ENCODE measurements at regions not wholly inside any gene's neighbourhood (a gene's known extent, or its start where the extent isn't known, plus 50 kb on each side); places are given as distances from the start of the nearest gene placed in this dataset.
"Not testable (repeated sequence)": the region's sequence is repeated elsewhere in the genome, so short reads cannot be mapped to it uniquely, and the experiment has no call there.

- no peak for DNase-seq (ENCODE audit: low read depth in 4 of 4, low spot score in 1 of 4)
Measured at GRCh38 chr11:47928426-47928825, 51.9 kb upstream of the PTPRJ start.

GRCh38 chr11:47924184-47924691 lies 56.1 kb upstream of the PTPRJ start:
- DNase-seq (ENCODE audit: low read depth in 4 of 4, low spot score in 1 of 4): no peak

- DNase-seq (ENCODE audit: low read depth in 4 of 4, low spot score in 1 of 4): no peak
Measured at GRCh38 chr11:47923667-47924066, 56.7 kb upstream of the PTPRJ start.

- DNase-seq (ENCODE audit: low read depth in 4 of 4, low spot score in 1 of 4): not testable (repeated sequence)
Measured at GRCh38 chr11:47921080-47921555, 59.2 kb upstream of the PTPRJ start.

GRCh38 chr11:47918882-47919495 lies 61.4 kb upstream of the PTPRJ start:
- DNase-seq (ENCODE audit: low read depth in 4 of 4, low spot score in 1 of 4): no peak

- no peak for DNase-seq (ENCODE audit: low read depth in 4 of 4, low spot score in 1 of 4)
Measured at GRCh38 chr11:47918370-47918690, 62.0 kb upstream of the PTPRJ start.

DNA sequence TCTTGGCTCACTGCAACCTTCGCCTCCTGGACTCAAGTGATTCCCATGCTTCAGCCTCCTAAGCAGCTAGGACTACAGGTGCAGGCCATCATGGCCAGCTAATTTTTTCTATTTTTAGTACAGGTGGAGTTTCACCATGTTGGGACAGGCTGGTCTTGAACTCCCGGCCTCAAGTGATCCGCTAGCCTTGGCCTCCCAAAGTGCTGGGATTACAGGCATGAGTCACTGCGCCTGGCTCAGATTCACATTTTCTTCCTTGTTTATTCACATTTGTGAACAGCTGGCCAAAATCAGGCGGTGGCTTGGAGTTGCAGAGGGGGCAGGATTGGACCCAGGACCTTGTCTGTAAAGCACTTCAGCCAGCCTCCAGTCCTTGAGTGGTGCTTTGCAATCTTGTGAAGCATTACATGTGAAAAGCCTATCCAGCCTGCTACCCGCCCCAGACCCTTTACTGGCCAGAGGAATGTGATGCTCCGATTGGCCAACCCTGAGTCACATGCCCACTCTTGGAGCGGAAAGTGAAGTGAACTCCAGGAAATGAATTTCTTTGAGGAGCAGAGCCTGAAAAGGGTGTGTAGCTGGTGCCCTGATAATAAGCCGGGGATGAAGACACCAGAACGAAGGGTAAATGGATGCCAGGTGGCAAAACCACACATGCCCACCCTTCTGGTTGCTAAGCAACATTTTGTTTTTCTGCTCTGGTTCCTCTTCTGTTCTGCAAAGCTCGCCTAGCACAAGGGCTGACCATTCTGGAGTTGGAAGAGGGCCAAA lies 62.6 kb upstream of the PTPRJ start:
- no peak for DNase-seq (ENCODE audit: low read depth in 4 of 4, low spot score in 1 of 4)

GRCh38 chr11:47916361-47916841 lies 64.0 kb upstream of the PTPRJ start:
- DNase-seq (ENCODE audit: low read depth in 4 of 4, low spot score in 1 of 4): no peak

DNA sequence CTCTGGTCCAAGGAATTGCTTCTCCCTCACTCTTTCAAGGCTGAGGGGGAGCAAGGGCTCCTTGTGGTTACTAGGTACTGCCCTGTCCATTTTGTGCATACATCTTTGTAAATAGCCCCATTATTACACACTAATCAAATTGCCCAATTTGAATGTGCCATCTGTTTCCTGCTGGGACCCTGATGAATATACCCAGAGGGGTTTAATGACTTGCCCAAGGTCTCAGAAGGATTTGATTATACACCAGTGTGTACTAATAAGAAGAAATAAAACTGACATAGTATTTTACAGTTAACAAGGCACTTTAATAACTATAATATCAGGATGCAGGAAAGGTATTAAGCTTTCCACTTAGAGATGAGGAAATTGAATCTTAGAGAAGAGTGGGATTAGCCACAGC lies 64.6 kb upstream of the PTPRJ start:
- no peak for DNase-seq (ENCODE audit: low read depth in 4 of 4, low spot score in 1 of 4)

DNA sequence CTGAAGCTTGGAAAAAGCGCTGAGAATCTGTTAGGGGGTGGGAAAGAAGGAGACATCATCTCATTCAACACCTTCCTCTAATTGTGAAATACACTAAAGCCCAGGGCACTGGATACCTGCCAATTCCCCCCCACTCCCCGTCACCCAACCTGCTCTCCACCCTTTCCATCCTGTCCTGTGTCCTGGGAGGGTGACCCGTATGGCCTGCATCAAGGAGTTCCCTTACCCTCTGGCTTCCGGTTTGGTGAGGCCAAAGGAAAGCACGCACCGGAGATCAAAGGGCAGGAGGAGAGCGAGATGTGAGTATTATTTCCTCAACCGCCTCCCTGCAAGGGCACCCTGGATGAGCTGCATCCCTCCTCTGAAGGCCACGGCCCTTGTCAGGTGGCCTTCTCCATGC lies 65.0 kb upstream of the PTPRJ start:
- peak in 1 of 4 experiments; percentile 9 for DNase-seq (ENCODE audit: low read depth in 4 of 4, low spot score in 1 of 4)

- DNase-seq (ENCODE audit: low read depth in 4 of 4, low spot score in 1 of 4): no peak
Measured at GRCh38 chr11:47914743-47915142, 65.6 kb upstream of the PTPRJ start.

- no peak for DNase-seq (ENCODE audit: low read depth in 4 of 4, low spot score in 1 of 4)
Measured at GRCh38 chr11:47913529-47914244, 65.5 kb upstream of the NUP160 start.

DNA sequence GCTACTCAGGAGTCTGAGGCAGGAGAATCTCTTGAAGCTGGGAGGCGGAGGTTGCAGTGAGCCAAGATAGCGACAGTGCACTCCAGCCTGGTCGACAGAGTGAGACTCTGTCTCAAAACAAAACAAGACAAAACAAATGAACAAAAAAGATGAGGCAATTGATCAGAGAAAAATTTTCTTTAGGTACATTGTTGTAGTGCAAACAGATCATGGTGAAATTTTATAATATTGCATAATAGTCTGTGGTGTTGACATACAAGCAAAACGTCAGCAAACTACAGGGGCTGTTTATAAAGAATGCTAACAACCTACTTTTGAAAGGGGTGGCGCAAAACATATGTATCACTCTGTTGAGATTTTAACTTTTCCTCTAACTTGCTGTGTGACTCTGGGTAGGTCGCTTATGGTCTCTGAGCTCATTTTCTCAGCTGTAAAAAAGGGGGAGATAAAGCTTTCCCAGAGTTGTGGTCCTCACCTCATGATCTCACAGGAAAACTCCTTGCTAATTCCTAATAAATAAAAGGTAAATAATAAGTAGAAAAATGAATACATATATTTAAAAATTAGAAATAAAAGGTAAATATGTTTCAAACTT lies 64.8 kb upstream of the NUP160 start:
- no peak for DNase-seq (ENCODE audit: low read depth in 4 of 4, low spot score in 1 of 4)

DNA sequence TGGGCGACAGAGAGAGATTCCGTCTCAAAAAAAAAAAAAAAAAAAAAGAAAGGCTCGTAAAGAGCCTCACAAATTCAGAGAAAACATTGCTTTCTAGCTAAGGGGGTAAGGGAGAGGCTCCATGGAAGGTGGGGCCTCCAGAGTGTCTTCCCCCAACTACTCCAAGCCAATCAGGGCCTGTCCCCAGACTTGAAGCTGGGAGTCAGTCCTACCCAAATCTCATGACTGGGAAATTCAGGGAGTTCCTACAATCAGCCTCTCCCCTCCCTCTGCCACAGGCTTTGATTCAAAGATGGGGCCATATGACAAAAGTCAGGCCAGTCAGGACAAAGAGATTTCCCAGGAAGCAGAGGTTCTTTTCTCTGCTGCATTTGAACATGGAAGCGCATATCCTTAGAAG lies 63.0 kb upstream of the NUP160 start:
- no peak for DNase-seq (ENCODE audit: low read depth in 4 of 4, low spot score in 1 of 4)

GRCh38 chr11:47908198-47908597 lies 60.0 kb upstream of the NUP160 start:
- DNase-seq (ENCODE audit: low read depth in 4 of 4, low spot score in 1 of 4): no peak

DNA sequence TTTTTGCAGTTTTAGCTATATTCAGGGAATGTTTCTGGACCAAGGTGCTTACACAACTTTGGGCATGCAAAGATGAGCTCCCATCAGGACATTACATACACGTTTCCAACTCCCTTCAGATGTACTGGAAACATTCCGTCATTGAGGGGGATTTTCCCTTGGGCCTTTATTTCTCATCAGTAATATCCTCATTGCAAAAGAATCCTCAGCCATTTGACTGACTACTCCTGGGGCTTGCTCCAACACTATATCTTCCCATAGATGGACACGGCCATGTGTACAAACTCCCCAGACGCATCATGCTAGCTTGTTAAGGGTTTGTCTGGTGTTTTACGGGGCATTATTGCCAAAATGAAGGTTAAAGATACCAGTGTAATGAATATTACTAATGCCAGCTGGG lies 59.3 kb upstream of the NUP160 start:
- no peak for DNase-seq (ENCODE audit: low read depth in 4 of 4, low spot score in 1 of 4)

DNA sequence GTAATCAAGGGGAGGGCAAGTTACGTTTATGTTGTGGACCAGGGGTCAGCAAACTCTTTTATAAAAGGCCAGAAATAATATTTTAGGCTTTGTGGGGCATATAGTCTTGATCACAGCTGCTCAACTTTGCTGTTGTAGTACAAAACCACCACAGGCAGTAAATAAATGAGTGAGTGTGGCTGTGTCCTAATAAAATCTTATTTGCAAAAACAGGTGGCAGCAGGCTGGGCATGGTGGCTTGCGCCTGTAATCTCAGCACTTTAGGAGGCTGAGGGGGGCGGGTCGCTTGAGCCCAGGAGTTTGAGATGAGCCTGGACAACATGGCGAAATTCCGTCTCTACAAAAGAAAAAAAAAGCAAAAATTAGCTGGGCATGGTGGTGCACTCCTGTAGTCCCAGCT lies 57.9 kb upstream of the NUP160 start:
- no peak for DNase-seq (ENCODE audit: low read depth in 4 of 4, low spot score in 1 of 4)

DNA sequence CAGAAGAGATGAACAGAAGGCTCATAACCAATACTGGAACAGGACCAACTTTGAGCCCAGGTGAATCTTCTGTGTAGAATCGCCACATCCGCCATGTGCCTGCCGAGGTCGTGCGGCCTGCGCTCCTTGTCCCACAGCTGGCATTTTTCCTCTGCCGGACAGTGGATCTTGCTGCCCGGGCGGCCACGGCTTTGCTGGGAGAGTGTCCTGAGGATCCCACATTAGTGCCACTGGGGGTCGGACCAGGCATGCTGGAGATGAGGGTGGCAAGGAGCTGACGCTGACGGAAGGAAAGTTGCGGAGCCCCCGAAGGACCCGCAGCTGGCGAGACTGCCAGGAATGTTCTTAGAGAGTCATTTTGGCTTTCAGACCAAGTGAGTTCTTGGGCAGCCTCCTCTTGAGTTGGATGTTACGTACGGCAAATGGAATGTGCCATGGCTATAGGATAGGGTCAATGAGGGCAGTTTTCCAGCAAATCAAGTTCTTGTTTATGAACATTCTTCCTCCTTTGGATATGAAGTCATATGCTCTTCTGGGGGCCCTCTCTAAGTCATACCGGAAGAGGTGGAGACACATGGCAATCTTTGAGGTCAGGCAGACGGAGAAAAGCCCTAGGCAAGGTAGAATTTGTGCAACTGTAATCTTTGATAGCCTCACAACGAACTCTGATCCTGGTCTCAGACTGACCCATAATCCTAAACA lies 57.4 kb upstream of the NUP160 start:
- DNase-seq (ENCODE audit: low read depth in 4 of 4, low spot score in 1 of 4): no peak

DNA sequence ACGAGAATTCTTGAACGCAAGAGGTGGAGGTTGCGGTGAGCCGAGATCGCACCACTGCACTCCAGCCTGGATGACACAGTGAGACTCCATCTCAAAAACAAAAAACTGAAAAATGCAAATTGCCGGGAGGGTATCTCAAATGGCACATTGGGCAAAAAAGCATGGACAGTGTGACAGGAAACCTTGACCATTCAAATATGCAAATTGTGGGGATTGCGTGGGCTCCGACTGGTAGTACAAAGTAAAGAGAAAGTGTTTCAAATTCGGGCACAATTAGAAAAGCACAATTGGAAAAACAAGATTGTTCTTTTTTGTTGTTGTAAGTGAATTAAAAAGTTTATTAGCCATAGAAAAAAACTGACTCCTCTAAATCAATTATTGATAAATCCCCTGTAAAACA lies 56.7 kb upstream of the NUP160 start:
- no peak for DNase-seq (ENCODE audit: low read depth in 4 of 4, low spot score in 1 of 4)

- no peak for DNase-seq (ENCODE audit: low read depth in 4 of 4, low spot score in 1 of 4)
Measured at GRCh38 chr11:47904048-47904447, 55.9 kb upstream of the NUP160 start.

GRCh38 chr11:47899801-47900200 lies 51.7 kb upstream of the NUP160 start:
- DNase-seq (ENCODE audit: low read depth in 4 of 4, low spot score in 1 of 4): no peak
